GM12878 (cell line): ENCODE measurements at regions not wholly inside any gene's neighbourhood (a gene's known extent, or its start where the extent isn't known, plus 50 kb on each side); places are given as distances from the start of the nearest gene placed in this dataset.

ENCODE experiments used
- ATAC-seq: fragments of 200-7000 bp; cut with Tn5 transposase; 3 replicates; pipeline ENCODE4 v1.9.1; 2020; ENCODE audit warnings: mild to moderate bottlenecking, moderate library complexity
- BruUV-seq: library from RNA; stranded (reverse); fragments of 400-500 nt; replicated peaks from 2 replicates; lab custom pipeline; 2021; lab: Mats Ljungman, UMichigan
- CTCF ChIA-PET: fragments of 300-600 bp; sonication (Branson Sonifier 250); formaldehyde crosslinking; extraction: SDS; loops from one replicate; lab custom pipeline; 2021; ENCODE audit warnings: inconsistent platforms; lab: Yijun Ruan, JAX
- POLR2A ChIA-PET: fragments of 350-600 bp; formaldehyde crosslinking; extraction: SDS; loops from one replicate; lab custom pipeline; 2021; ENCODE audit warnings: inconsistent platforms; lab: Charles Lee
- RAD21 ChIA-PET: fragments of 300-600 bp; sonication (Branson Sonifier 250); formaldehyde crosslinking; loops from one replicate; lab custom pipeline; 2023; ENCODE audit warnings: antibody characterized with exemption; ENCODE audit not compliant: unreplicated experiment; lab: Charles Lee
- SMC1A ChIA-PET: fragments of 300-600 bp; sonication (Branson Sonifier 250); formaldehyde crosslinking; loops from one replicate; lab custom pipeline; 2023; ENCODE audit not compliant: unreplicated experiment, uncharacterized antibody; lab: Charles Lee
- DNase-seq: peaks from one replicate; pipeline ENCODE4 v3.0.0-alpha.2; 2011; ENCODE audit warnings: low read depth, low spot score
- FAIRE-seq: peaks from 3 replicates; lab custom pipeline; 2011; peaks lifted over from hg19 to GRCh38; lab: Jason Lieb, UNC
- H2AFZ ChIP-seq: 2 replicates; pipeline ENCODE4 v1.6.0; 2011; ENCODE audit warnings: low read depth, low read length, control low read depth; ENCODE audit not compliant: control insufficient read depth
- H3K27ac ChIP-seq: 2 replicates; pipeline ENCODE4 v1.5.1; 2011; ENCODE audit warnings: control low read depth; ENCODE audit not compliant: control insufficient read depth, insufficient read depth
- H3K27me3 ChIP-seq, 2 experiments: replicated peaks in 1 of 2; 2 replicates each; pipeline versions ENCODE4 v1.6.0 to v1.6.1; 2011; ENCODE audit warnings: low read length in 1 of 2; ENCODE audit not compliant: control insufficient read depth in 2 of 2, insufficient read depth in 2 of 2
- H3K36me3 ChIP-seq, 2 experiments: 2 replicates each; pipeline ENCODE4 v1.5.1; 2011; ENCODE audit warnings: low read length in 1 of 2; ENCODE audit not compliant: control insufficient read depth in 2 of 2, insufficient read depth in 2 of 2
- H3K4me1 ChIP-seq: 2 replicates; pipeline ENCODE4 v1.6.1; 2011; ENCODE audit warnings: mild to moderate bottlenecking, low read length, moderate library complexity, mixed read lengths; ENCODE audit not compliant: control insufficient read depth, insufficient read depth
- H3K4me2 ChIP-seq: 2 replicates; pipeline ENCODE4 v1.6.0; 2011; ENCODE audit warnings: control low read depth; ENCODE audit not compliant: control insufficient read depth, insufficient read depth
- H3K4me3 ChIP-seq: fragments of 200-600 bp; sonication (generic); 2 replicates; pipeline ENCODE4 v1.5.1; 2016
- H3K79me2 ChIP-seq: 2 replicates; pipeline ENCODE4 v1.6.0; 2011; ENCODE audit warnings: low read length; ENCODE audit not compliant: control insufficient read depth, insufficient read depth
- H3K9ac ChIP-seq: 2 replicates; pipeline ENCODE4 v1.8.0; 2011; ENCODE audit warnings: low read length, control low read depth, mixed read lengths; ENCODE audit not compliant: control insufficient read depth, insufficient read depth
- H3K9me3 ChIP-seq: replicated peaks from 3 replicates; pipeline ENCODE4 v1.5.1; 2011; ENCODE audit warnings: mild to moderate bottlenecking, low read length; ENCODE audit not compliant: control insufficient read depth, insufficient read depth
- H4K20me1 ChIP-seq: 2 replicates; pipeline ENCODE4 v1.6.0; 2011; ENCODE audit not compliant: control insufficient read depth, insufficient read depth
- JUNB ChIP-seq: IDR thresholded peaks from 2 replicates; pipeline ENCODE4 v1.6.1; 2016; ENCODE audit warnings: antibody characterized with exemption, mild to moderate bottlenecking
- POLR2AphosphoS5 ChIP-seq: IDR thresholded peaks from 2 replicates; pipeline ENCODE4 v1.6.1; 2011; ENCODE audit warnings: mild to moderate bottlenecking, low read length, inconsistent platforms
- SPI1 ChIP-seq: IDR thresholded peaks from 2 replicates; pipeline ENCODE4 v1.6.1; 2011; ENCODE audit warnings: low read depth, mild to moderate bottlenecking, low read length, moderate library complexity, borderline replicate concordance; ENCODE audit not compliant: insufficient read depth
- ZNF384 ChIP-seq: IDR thresholded peaks from 2 replicates; pipeline ENCODE4 v1.6.1; 2012; ENCODE audit warnings: low read depth, mild to moderate bottlenecking, low read length, improper control_type of control experiment, borderline replicate concordance
- WGBS: methylation state at CpG from one replicate; pipeline ENCODE4 v1.1.6; 2016; ENCODE audit warnings: low lambda C conversion rate; ENCODE audit not compliant: insufficient replicate concordance, insufficient coverage; ENCODE audit errors: missing lambda C conversion rate; 5-methylcytosine and 5-hydroxymethylcytosine counted together
- in situ Hi-C: fragments of 300-500 bp; cut with MboI; formaldehyde crosslinking; loops from 9 replicates; pipeline ENCODE4 v1.14.3; 2018; ENCODE audit warnings: mixed read lengths
- intact Hi-C: fragments of 100-400 bp; cut with micrococcal nuclease; formaldehyde crosslinking; loops from one replicate; pipeline ENCODE4 v1.14.2; 2022; ENCODE audit not compliant: unreplicated experiment
- TF ChIP-seq, protein P1 (sequence below): fragments of 450-650 bp; IDR thresholded peaks from 2 replicates; pipeline ENCODE4 v1.6.1; 2018; ENCODE audit warnings: mild to moderate bottlenecking, low read depth, moderate library complexity; ENCODE audit not compliant: partially characterized antibody
- TF ChIP-seq, protein P2 (sequence below): IDR thresholded peaks from 2 replicates; pipeline ENCODE4 v1.6.1; 2012; ENCODE audit warnings: mild to moderate bottlenecking, low read depth, low read length

DNA sequence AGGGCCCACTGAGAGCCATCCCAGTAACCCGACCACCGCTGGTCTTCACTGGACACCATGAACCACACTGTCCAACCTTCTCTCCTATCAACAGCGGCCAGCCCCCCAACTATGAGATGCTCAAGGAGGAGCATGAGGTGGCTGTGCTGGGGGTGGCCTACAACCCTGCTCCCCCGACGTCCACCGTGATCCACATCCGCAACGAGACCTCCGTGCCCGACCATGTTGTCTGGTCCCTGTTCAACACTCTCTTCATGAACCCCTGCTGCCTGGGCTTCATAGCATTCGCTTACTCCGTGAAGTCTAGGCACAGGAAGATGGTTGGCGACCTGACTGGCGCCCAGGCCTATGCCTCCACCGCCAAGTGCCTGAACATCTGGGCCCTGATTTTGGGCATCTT, 423.8 kb upstream of the EPHA5 start:
- CTCF ChIA-PET: no interaction called here
- POLR2A ChIA-PET: no interaction called here
- Histone ChIP-seq H3K79me2 (no peaks in the 10 kb centered on the region), H3K9me3 (no peaks in the 10 kb centered on the region), H3K36me3 (no peaks in the 10 kb centered on the region), H3K4me3 (no peak overlapping the region), H2AFZ (no peak overlapping the region), H3K4me1 (no peaks in the 10 kb centered on the region), H3K27me3 (no peaks in the 10 kb centered on the region), H3K27ac (no peak overlapping the region), H4K20me1 (no peaks in the 10 kb centered on the region), H3K9ac (no peak overlapping the region), H3K4me2 (no peak overlapping the region)
- no peak for ATAC-seq
- RAD21 ChIA-PET: no interaction called here
- SMC1A ChIA-PET: no interaction called here
- TF ChIP-seq, protein P1, sequence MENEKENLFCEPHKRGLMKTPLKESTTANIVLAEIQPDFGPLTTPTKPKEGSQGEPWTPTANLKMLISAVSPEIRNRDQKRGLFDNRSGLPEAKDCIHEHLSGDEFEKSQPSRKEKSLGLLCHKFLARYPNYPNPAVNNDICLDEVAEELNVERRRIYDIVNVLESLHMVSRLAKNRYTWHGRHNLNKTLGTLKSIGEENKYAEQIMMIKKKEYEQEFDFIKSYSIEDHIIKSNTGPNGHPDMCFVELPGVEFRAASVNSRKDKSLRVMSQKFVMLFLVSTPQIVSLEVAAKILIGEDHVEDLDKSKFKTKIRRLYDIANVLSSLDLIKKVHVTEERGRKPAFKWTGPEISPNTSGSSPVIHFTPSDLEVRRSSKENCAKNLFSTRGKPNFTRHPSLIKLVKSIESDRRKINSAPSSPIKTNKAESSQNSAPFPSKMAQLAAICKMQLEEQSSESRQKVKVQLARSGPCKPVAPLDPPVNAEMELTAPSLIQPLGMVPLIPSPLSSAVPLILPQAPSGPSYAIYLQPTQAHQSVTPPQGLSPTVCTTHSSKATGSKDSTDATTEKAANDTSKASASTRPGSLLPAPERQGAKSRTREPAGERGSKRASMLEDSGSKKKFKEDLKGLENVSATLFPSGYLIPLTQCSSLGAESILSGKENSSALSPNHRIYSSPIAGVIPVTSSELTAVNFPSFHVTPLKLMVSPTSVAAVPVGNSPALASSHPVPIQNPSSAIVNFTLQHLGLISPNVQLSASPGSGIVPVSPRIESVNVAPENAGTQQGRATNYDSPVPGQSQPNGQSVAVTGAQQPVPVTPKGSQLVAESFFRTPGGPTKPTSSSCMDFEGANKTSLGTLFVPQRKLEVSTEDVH: no peak
- TF ChIP-seq POLR2AphosphoS5: no peak
- TF ChIP-seq JUNB: no peak
- TF ChIP-seq, protein P2, sequence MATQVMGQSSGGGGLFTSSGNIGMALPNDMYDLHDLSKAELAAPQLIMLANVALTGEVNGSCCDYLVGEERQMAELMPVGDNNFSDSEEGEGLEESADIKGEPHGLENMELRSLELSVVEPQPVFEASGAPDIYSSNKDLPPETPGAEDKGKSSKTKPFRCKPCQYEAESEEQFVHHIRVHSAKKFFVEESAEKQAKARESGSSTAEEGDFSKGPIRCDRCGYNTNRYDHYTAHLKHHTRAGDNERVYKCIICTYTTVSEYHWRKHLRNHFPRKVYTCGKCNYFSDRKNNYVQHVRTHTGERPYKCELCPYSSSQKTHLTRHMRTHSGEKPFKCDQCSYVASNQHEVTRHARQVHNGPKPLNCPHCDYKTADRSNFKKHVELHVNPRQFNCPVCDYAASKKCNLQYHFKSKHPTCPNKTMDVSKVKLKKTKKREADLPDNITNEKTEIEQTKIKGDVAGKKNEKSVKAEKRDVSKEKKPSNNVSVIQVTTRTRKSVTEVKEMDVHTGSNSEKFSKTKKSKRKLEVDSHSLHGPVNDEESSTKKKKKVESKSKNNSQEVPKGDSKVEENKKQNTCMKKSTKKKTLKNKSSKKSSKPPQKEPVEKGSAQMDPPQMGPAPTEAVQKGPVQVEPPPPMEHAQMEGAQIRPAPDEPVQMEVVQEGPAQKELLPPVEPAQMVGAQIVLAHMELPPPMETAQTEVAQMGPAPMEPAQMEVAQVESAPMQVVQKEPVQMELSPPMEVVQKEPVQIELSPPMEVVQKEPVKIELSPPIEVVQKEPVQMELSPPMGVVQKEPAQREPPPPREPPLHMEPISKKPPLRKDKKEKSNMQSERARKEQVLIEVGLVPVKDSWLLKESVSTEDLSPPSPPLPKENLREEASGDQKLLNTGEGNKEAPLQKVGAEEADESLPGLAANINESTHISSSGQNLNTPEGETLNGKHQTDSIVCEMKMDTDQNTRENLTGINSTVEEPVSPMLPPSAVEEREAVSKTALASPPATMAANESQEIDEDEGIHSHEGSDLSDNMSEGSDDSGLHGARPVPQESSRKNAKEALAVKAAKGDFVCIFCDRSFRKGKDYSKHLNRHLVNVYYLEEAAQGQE: no peak
- TF ChIP-seq ZNF384: no peak
- TF ChIP-seq SPI1: no peak
- WGBS: 44% methylated on average over 15 of the region's 15 CpGs
- no TSS peak for BruUV-seq
- FAIRE-seq: no peak
- DNase-seq: no peak
- in situ Hi-C loops: no loop called here
- intact Hi-C loops: no loop called here
